Ovary (tissue), 3 donors: ENCODE measurements at regions not wholly inside any gene's neighbourhood (a gene's known extent, or its start where the extent isn't known, plus 50 kb on each side); places are given as distances from the start of the nearest gene placed in this dataset.

Source experiments
- POLR2A ChIP-seq: fragments of 450-650 bp; IDR thresholded peaks from one replicate; pipeline ENCODE4 v1.6.1; 2017; ENCODE audit warnings: antibody characterized with exemption, mild to moderate bottlenecking, moderate library complexity
- TF ChIP-seq, protein P1 (sequence below), 3 donors: fragments of 450-650 bp in 2 of 3; fragments of 200-600 bp in 1 of 3; IDR thresholded peaks; one replicate each; pipeline versions ENCODE4 v1.5.1 to v1.8.0; 2016 to 2022; ENCODE audit warnings: antibody characterized with exemption in 3 of 3, mild to moderate bottlenecking in 1 of 3
- donor health status: DM: no; HTN: no; CAD: no.

- TF ChIP-seq, protein P1, sequence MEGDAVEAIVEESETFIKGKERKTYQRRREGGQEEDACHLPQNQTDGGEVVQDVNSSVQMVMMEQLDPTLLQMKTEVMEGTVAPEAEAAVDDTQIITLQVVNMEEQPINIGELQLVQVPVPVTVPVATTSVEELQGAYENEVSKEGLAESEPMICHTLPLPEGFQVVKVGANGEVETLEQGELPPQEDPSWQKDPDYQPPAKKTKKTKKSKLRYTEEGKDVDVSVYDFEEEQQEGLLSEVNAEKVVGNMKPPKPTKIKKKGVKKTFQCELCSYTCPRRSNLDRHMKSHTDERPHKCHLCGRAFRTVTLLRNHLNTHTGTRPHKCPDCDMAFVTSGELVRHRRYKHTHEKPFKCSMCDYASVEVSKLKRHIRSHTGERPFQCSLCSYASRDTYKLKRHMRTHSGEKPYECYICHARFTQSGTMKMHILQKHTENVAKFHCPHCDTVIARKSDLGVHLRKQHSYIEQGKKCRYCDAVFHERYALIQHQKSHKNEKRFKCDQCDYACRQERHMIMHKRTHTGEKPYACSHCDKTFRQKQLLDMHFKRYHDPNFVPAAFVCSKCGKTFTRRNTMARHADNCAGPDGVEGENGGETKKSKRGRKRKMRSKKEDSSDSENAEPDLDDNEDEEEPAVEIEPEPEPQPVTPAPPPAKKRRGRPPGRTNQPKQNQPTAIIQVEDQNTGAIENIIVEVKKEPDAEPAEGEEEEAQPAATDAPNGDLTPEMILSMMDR (IDR thresholded peaks at IDR 0.05) = no peak
- TF ChIP-seq POLR2A = no peak
Observed at GRCh38 chr16:55149622-55150021, 174.4 kb upstream of the IRX6 start.
